ENCODE measurements at regions not wholly inside any gene's neighbourhood (a gene's known extent, or its start where the extent isn't known, plus 50 kb on each side); places are given as distances from the start of the nearest gene placed in this dataset.

DNA sequence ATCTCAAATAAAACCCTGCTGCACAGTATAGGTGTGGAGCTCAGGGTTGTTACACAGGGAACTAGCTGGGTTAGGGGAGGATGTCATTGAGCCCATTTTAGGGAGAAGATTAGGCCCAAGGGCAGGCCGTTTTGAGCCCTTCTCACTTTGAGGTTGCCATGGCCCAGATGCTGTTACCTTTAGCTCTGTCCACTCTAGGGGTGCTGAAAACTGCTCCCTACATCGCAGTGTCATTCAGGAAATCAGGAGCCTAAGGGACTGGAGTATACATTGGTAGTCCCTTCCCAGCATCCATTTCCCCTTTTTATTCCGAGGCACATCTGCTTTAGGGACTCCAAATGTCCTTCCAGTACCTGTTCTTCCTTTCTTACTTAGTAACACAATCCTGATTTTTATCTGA is 79.0 kb upstream of the SELENOK start:
- no peak overlapping the region for H2BK12ac ChIP-seq (ENCODE audit: low read depth, low read length)
- no peak overlapping the region for H3K56ac ChIP-seq (replicated peaks; ENCODE audit: insufficient read length, low read depth, low read length)
- no peak overlapping the region for H3K9ac ChIP-seq (replicated peaks in 1 of 4; ENCODE audit: extremely low read depth in 1 of 4, low read depth in 3 of 4, low read length in 3 of 4)
- no peak overlapping the region for H3K4me2 ChIP-seq (ENCODE audit: insufficient read depth in 1 of 2, low read depth in 2 of 2, low read length in 2 of 2)
- WGBS, 2 experiments (ENCODE audit: extremely low coverage in 1 of 2, insufficient coverage in 1 of 2, insufficient read length in 1 of 2, insufficient replicate concordance in 2 of 2, low coverage in 1 of 2, low lambda C conversion rate in 2 of 2, missing lambda C conversion rate in 1 of 2) = 87% methylated on average over 3 of the region's 3 CpGs; no CpG with 5 or more reads in 1 of the 2 experiments
- no peaks in the 10 kb centered on the region for H4K20me1 ChIP-seq (replicated peaks in 1 of 2; ENCODE audit: control insufficient read depth in 1 of 2, insufficient read depth in 2 of 2, low read length in 2 of 2)
- FAIRE-seq = peak; percentile 52
- H2BK15ac ChIP-seq (ENCODE audit: low read length) = no peak overlapping the region
- H3K79me1 ChIP-seq (ENCODE audit: low read depth, low read length) = no peaks in the 10 kb centered on the region
- no peak overlapping the region for H3K14ac ChIP-seq (ENCODE audit: insufficient read length)
- H3K23me2 ChIP-seq (ENCODE audit: low read depth, low read length) = peaks cover 5% of the 10 kb centered on the region; the same call in 1 of the 2 replicates
- peak in 1 of 2 experiments; percentile 50 for DNase-seq (ENCODE audit: low read depth in 1 of 2, low spot score in 2 of 2)
- H2BK120ac ChIP-seq (replicated peaks; ENCODE audit: low read depth, low read length) = no peak overlapping the region
- H4K91ac ChIP-seq (replicated peaks; ENCODE audit: insufficient read length, low read length) = no peak overlapping the region
- H2BK5ac ChIP-seq (ENCODE audit: low read depth, low read length) = no peak overlapping the region
- peaks cover 10 to 18% of the 10 kb centered on the region in 2 experiments; a peak in 3 of 4 replicates for H3K9me3 ChIP-seq (ENCODE audit: insufficient read depth in 2 of 2, low read depth in 1 of 2, low read length in 1 of 2)
- H3K23ac ChIP-seq (ENCODE audit: insufficient read length) = no peak overlapping the region
- no peak overlapping the region for H4K5ac ChIP-seq (ENCODE audit: insufficient read length, low read depth, low read length)
- H3K4me1 ChIP-seq (replicated peaks in 1 of 4; ENCODE audit: control insufficient read depth in 3 of 4, insufficient read depth in 4 of 4, low read length in 3 of 4) = no peaks in the 10 kb centered on the region
- CTCF ChIA-PET (ENCODE audit: partially characterized antibody) = no interaction called here
- no peak overlapping the region for H2AFZ ChIP-seq (ENCODE audit: low read length)
- no peak overlapping the region for H3K4me3 ChIP-seq (ENCODE audit: extremely low read depth in 1 of 4, insufficient read depth in 2 of 4, low read depth in 3 of 4, low read length in 4 of 4)
- no peak overlapping the region for H3K4ac ChIP-seq (replicated peaks; ENCODE audit: insufficient read length, low read depth, low read length)
- H3K36me3 ChIP-seq (ENCODE audit: control insufficient read depth in 2 of 4, insufficient read depth in 4 of 4, low read length in 3 of 4) = peaks cover 0 to 2% (median 0%) of the 10 kb centered on the region in 4 experiments; a peak in 1 of 8 replicates
- H4K8ac ChIP-seq (ENCODE audit: extremely low read depth, insufficient read depth, low read length) = no peak overlapping the region
- H3K27me3 ChIP-seq (replicated peaks in 1 of 4; ENCODE audit: control insufficient read depth in 3 of 4, extremely low read depth in 1 of 4, insufficient read depth in 3 of 4, low read length in 3 of 4) = no peaks in the 10 kb centered on the region
- no peak overlapping the region for H2BK20ac ChIP-seq (ENCODE audit: low read length)
- POLR2A ChIA-PET (ENCODE audit: partially characterized antibody) = no interaction called here
- H3K18ac ChIP-seq (ENCODE audit: extremely low read depth, low read length) = no peak overlapping the region
- H2AK5ac ChIP-seq (ENCODE audit: low read depth, low read length) = no peak overlapping the region
- H3K79me2 ChIP-seq (ENCODE audit: control insufficient read depth in 1 of 2, insufficient read depth in 2 of 2, low read length in 2 of 2) = no peaks in the 10 kb centered on the region
- H3K27ac ChIP-seq (ENCODE audit: low read depth, low read length) = no peak overlapping the region
- TF ChIP-seq BACH1 (IDR thresholded peaks at IDR 0.05; ENCODE audit: low read length) = no peak
- TF ChIP-seq FOSL1 (IDR thresholded peaks at IDR 0.05; ENCODE audit: insufficient read depth, low read depth, low read length) = no peak
- 0 out of 4 replicates have a peak, but pooled peaks of 1 of the 2 experiments have one; percentile 85 for TF ChIP-seq SIN3A (conservative IDR thresholded peaks at IDR 0.05 in 1 of 2, IDR thresholded peaks at IDR 0.05 in 1 of 2; ENCODE audit: low read depth in 1 of 2, low read length in 2 of 2)
- no peak for TF ChIP-seq EP300 (IDR thresholded peaks at IDR 0.05; ENCODE audit: borderline replicate concordance in 1 of 2, low read depth in 2 of 2, low read length in 2 of 2)

All from H1 (cell line).